ENCODE measurements at regions not wholly inside any gene's neighbourhood (a gene's known extent, or its start where the extent isn't known, plus 50 kb on each side); places are given as distances from the start of the nearest gene placed in this dataset.

DNA sequence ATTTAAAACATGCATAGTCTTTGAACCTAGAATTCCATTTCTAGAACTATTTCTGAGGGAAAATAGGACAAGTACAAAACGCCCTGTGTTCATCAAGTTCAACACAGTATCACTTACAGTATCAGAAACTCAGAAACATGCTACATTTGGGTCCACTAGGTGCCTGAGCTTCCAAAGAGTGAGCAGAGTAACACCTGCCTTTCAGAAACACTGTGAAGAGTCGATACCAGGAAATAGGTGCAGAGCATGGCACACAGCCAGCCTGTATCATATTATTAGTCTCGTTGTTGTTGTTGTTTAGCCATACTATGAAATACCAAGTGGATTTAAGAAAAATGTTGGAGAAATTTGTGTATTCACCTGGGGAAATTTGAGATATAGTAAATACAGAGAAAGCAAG is 392.1 kb upstream of the MGMT start:
- no peak for DNase-seq

DNA sequence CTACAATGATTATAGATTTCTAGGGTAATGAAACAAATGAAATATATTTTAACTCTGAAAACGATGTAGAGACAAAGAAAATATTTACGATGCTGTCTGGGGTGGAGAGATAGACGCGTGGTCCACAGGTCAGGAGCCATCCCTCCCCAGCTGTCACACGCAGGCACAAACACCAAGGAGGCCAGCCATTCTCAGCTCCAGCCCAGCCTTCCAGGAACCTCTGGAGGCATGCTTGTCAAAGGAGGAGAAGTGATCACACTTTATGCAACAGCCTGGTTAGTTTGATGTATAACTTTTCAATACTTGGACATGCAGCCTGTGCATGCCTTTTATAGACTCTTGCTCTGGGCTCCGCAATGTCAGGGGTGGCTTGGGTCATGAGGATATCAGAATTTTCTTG is 391.5 kb upstream of the MGMT start:
- no peak for DNase-seq

- no peak for DNase-seq
Measured at GRCh38 chr10:129075927-129076326, 391.1 kb upstream of the MGMT start.

- DNase-seq, result no peak
Measured at GRCh38 chr10:129078346-129078745, 388.7 kb upstream of the MGMT start.

DNA sequence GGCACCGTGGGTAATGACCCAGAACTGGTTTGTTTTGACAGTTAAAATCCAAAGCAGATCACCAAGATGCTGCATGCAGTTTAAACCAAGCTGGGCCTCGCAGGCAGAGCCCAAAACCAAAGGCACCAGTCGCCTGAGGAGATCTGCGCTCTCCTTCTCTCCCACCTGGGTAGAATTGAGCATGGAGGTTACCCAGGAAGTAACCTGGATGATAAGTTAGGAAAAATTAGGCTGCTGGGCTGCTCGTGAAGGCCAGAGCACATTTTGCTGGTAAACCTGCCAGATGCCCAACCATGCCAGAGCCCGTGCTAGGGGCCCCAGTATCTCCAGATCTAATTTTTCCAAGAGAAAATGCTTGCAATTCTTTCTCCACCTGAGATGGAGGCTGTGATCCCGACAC is 388.3 kb upstream of the MGMT start:
- DNase-seq, result no peak

DNA sequence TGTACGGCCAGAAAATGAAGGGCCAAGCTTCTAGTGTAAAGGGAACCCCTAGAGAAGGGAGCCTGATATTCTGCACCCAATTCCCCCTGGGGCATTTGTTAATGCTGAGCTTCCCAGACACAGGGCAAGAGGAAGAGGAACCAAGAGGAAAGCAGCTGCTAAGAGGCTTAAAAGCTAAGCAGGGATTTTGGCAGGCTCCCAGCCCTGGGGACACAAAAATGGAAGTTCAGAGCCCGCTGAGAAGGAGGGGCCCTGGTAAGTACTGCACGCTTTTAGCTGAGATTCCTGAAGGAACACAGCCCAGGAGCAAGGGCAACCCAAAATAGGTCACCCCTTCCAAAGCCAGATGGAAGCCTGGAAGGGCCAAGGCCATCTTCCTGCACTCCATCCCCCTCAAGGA is 387.3 kb upstream of the MGMT start:
- no peak for DNase-seq

DNA sequence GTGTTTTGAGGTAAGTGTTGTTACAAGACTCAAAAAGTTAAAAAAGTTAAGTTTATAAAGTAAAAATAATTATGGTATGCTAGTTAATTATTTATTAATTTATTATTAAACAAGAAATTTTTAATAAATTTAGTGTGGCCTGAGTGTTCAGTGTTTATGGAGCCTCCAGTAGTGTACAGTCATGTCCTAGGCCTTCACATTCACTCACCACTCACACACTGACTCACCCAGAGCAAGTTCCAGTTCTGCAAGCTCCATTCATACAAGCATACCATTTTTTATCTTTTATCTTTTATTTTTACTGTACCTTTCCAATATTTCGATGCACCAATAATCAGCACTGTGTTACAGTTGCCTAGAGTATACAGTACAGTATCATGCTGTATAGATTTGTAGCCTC is 381.2 kb upstream of the MGMT start:
- DNase-seq, result no peak

DNA sequence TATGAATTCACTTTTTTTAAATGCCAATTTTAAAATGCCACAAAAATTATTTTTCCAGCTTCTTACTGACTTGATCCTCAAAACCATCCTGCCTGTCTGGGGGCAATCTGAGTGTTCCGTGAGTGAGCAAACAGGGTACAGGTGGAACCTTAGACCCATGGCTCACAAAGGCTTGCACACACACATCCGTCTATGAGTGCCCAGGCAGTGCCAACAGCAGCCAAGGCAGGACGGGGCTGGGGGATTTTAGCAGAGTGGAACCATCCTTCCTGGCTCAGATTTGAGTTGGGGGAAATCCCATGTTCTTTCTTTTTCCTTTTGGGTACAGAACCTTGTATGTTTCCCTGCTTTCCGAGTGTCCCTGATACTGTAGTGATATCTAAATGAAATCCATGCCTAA is 377.7 kb upstream of the MGMT start:
- no peak for DNase-seq

DNA sequence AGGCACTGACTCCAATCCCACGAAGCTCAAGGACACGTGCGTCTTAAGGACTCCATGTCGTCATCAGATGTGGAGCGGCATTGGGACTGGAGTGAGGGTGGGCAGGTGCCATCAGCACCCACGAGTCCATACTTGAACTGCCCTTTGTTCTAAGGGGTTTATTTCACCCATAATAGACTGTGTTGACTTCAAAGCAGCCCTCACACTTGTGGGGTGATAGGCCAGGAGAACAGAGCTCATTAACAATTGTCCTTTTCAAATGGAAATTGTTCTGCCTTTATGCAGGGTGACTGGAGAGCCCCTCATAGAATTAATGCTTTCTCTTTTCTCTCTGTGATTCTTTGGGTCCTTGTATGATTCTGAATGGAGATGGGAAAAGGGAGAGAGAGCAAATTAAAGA is 376.9 kb upstream of the MGMT start:
- DNase-seq, result no peak

DNA sequence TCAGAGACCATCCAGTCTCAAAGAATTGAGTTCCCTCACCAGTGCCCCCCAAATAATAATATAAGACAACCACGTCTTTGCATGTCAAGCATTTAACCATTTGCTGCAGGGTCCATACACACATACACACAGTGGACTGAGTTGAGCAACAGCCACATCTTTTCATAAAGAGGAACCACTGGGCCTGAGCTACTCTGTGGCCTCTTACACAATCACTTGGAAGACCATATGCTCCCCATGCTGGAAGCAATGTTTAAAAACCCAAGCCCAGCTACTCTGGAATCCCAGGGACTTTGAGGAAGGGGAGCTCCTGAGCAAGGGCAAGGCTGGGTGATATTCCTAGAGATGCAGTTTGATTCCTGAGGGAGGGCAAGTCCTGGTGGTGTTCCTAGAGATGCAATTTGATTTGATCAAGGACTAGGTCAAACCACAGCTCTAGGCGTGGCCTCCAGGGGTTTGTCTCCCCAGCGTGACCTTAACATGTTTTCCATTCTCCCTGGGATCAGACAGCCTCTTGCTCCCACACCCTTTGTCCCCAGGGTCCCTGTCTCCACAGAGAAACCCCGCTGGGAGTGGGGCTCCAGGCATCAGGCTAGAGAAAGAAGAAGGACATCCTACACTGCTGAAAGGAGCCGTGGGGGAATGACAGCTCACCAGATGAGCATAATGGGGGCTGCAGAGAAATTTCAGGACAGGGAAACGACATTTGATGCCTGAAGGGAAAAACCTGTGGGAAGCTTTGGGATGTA is 376.2 kb upstream of the MGMT start:
- DNase-seq, result no peak

DNA sequence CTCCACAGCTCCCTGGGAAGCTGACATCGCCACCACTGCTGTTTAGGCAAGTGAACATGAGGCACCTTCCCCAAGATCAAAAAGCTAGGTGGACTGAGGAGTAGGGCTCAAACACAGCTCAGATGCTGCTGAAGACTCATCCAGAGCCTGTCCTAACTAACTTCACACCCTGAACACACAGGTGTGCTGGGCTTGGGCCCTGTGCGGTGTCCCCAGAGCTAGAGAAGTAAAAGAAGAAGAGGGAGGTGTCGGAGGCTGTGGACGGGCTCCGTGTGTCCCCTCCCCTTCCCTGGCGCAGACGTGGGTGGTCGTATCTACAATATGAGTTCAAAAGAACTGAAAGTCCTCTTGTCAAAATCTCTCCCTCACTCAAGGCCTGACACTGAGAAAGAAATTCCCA is 373.4 kb upstream of the MGMT start:
- DNase-seq, result no peak

GRCh38 chr10:129094233-129094632 is 372.8 kb upstream of the MGMT start:
- no peak for DNase-seq

DNA sequence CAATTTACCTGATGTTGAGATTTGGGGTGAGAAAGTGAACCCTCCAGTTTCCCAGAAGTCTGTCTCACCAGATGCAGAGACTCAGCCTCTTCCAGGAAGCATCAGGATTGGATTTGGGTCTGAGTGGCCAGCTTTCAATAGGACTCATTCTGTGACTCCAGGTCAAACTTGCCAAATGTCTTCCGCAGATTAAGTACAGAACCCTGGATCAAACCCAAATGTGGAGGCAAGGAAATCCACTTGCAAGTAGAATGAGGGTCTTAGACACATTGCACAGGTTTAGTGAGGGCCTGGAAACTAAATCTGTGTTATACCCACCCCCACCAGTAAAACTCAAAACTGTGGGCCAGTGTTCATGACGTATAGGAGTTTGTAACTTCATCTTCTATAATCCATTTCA is 372.2 kb upstream of the MGMT start:
- DNase-seq, result no peak

DNA sequence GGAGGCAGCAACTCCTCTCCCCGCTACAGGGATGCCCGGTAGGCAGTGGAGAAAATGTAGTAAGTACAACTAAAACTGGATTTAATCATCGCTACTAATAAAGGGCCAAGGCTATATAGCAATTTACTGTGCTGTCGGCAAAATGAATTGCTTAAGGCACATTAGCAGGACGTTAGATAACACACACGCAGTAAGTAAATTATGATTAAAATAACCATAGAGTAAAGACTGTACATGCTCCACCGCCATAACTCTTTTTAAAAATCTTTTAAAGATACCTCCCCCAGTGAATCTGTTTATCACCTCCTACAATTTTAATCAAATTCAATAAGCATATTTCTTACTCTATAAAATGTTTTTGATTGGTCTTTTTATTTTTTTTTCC is 371.4 kb upstream of the MGMT start:
- no peak for DNase-seq

DNA sequence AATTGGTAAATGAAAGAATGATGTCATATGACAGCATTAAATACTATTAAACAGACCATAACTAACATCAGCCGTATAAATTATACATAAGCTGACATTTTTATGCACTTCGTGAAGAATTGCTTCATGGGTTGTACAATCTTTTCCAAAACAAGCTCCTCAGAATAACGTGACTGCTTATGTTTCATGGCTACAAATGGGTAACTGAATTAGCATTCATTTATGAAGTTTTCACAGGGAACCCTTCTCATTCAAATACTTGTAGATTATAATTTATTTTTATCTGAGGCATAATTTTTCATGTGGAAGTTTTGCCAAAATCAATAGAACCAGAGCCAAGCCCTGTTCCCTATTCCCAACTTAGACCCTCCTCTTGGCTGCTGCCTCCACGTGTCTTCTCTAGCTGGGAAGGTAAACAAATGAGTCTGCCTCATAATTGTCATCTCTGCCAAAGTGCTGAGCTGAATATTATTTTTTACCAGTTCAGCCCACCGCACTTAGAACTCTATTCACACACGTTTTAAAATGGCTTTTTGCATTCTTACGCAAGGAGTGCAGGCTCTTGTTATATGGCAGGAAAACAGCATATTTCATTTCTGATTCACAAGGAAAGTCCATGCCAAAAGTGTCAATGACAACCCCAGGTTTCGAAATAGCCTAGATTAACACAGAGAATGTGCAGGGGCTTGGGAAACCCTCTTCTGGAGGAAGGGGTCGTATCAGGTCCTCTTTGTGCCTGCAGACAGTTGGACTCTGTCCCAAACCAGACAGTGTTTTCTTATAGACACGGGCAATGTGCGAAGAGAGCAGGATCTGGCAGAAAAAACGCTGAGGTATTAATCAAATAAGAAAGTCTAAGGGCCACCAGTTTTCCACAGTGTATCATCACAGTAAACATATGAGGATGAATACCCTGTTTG is 370.7 kb upstream of the MGMT start:
- no peak for DNase-seq

DNA sequence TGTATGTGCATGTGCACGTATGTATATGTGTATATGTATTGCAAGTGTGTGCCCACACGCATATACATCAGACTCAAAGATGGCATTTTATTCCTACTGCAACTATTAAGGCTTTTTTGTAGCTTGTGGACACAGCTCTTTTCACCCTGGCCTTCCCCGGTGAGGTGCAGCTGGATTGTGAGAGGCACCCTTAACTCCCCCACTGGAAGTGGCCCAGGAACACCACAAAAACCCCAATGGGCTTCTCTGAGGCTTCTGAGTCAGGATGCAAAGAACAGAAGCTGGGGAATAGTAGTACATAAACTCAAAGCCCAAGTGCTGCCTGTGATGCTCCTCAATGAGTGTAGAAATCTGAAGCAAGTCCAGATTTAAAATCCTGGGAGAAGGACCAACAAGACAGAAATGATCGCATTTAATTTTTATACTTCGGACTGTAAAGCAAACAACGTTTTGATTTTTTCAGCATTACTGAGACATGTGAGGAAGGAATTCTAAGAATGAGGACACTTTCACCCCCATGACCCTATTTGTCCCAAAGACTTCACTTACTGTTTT is 369.2 kb upstream of the MGMT start:
- DNase-seq, result no peak

- no peak for DNase-seq
Measured at GRCh38 chr10:129098517-129098916, 368.5 kb upstream of the MGMT start.

DNA sequence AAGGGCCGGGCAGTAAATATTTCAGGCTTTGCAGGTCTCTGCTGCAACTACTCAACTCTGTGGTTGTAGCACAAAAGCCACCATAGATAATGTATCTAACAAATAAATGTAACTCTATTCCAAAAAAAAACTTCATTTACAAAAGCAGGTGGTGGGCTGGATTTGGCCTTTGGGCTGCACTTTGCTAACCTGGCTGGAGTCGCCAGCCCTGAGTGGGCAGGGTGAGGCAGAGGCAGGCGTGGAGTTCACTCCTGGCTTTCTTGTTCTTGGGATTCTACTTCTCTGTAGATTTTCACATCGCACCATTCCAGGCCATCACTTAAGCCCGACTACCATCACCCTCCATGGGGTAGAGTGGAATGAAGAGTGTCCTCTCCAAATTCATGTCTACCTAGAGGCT is 367.6 kb upstream of the MGMT start:
- DNase-seq, result no peak

GRCh38 chr10:129099992-129100391 is 367.0 kb upstream of the MGMT start:
- DNase-seq, result no peak

DNA sequence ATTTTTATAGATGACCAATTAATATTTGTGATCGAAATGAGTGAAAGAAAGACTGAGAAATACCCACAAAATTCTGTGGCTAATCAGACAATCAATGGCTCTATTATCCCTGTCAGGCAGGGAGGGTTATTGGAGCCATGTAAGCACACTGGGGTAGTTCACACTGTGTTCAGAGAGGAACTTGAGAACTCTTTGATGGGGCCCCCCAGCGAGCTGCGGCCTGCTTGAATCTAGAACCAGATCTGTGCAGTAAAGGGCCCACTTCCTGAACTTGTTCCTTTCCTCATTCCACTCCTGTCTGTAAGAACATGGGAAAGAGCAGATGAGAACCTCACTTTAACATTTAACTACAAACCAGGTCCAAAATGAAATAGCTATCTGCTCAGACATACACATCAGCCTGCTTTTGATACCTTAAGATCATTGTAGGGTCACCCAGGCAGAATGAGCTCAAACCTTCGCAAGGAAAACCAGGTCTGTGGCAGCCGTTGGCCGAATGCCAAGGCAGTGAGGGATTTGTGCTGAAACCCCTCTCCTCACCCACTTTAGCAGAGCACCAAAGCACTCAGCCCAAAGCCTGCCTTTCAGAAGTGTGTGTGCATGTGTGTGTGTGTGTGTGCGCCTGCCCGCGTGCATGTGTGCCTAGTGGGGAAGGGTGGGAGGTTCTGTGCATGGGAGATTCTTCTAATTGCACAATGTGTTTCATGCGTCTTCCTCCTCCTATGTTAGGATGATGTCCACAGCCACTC is 365.6 kb upstream of the MGMT start:
- peak in 1 of 2 donors; percentile 2 for DNase-seq

- DNase-seq, result no peak
Measured at GRCh38 chr10:129102906-129103693, 363.9 kb upstream of the MGMT start.

GRCh38 chr10:129104266-129105045 is 362.6 kb upstream of the MGMT start:
- no peak for DNase-seq
